Hindlimb muscle (tissue), 1 donor: ENCODE measurements at regions not wholly inside any gene's neighbourhood (a gene's known extent, or its start where the extent isn't known, plus 50 kb on each side); places are given as distances from the start of the nearest gene placed in this dataset.
A peak's percentile ranks its signal among the peaks of the same experiment; 100 is the strongest.

ENCODE experiments used
- DNase-seq: peaks from one replicate; pipeline ENCODE4 v3.0.0-alpha.2; 2013

DNA sequence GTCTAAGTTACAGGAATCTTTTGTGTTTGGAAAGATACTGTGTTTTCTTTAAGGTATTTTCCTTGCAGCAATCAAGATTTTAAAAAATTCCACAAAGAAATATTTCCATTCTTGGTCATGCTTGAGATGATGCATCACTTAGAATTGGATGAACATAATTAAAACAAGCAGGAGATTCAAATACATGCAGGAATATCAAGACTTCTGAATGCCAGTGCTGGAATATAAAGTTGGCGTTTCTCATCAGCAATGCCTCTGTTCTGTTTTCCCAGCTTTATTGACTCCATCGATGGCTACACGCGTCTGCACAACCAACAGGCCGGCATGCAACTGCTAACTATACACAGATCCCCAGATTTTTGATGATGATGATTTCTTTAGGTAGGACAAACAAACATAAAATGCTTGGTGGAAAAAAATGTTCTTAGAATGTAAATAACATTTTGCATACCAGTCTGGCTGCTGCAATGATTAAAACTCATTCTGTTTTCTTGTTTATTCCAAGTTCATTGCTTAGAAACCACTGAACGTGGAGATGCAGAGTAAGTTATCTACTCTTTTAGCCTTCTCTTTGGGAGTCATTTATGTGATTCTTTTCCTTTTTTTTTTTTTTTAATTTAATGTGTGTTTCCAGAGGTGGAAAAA is 91.3 kb upstream of the FAM171A1 start:
- DNase-seq: no peak

DNA sequence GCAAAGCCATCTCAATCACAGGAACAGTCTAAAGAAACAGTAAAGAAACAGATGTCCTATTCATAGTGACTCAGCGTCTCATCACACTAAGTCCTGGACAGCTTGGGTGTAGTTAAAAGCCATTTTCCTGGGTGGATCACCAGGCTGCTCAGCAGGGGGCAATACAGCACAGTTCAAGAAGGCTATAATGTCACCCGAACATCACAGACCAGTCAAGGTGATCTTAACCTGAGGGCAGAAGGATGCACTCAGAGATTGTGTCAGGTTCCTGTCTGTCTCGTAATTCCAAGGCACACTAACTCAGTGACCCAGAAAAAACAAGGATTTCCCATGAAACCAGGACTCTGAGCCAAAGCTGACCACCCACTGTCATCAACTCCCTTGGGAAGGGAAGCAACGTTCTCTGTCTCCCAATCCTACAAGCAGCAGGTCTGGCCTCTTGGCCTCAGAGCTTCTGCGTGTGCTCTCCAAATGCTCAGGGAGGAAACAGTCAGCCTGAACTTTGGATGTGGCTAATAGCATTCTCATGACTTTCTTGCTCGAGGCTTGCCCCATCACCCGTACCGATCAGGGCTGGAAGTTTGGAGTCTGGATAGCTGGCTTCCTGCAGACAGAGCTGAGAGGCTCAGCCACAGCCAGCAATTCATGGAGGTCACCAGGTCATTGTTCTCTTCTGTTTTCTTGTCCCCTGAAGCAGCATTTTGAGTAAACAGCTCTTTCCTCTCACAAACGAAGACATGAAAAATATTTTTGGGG is 90.4 kb upstream of the FAM171A1 start:
- DNase-seq: no peak

DNA sequence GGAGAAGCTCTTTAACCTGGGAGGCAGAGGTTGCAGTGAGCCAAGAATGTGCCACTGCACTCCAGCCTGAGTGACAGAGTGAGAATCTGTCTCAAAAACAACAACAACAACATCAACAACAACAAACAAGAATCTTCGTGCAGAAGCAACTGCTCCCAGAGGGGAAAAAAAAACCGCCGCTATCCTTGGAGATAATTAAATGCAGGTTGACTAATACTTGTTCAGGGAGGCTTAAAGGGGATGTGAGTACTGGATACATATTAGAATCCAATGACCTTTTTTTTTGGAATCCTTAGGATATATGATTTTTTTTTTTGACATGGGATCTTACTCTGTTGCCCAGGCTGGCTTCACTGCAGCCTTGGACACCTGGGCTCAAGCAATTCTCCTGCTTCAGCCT is 89.6 kb upstream of the FAM171A1 start:
- no peak for DNase-seq

DNA sequence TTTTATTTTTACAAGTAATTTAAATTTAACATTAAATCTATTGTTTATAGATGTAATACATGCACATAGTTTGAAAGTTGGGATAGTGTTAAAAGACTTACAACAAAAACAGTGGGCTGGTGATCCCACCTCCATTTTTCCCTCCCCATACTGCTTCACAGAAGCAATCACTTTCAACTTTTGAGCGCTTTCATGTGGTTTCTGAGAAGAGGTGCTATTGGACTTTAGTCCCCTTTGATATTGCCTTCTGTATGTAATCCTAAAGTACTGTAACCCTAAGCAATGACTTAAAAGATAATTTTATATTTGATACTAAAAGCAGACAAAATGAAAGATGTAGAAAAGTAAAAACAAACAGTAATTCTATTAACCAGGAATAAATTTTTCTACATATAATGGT is 88.1 kb upstream of the FAM171A1 start:
- no peak for DNase-seq

DNA sequence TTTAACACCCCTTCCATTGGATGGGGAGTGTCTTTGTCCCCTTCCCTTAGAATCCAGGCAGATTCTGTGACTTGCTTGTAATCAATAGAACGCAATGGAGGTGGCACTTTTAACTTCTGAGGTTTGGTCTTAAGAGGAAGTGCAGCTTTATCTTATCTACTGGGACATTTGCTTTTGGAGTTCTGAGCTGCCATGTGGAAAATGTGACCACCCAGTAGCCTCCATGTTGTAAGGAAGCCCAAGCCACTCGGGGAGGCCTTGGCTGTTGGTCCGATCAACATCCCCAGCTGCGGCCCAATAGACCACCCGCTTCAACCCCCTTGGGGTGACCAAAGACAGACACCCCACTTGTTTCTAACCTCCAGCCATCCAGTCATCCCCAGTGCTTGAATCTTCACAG is 86.3 kb upstream of the FAM171A1 start:
- no peak for DNase-seq

DNA sequence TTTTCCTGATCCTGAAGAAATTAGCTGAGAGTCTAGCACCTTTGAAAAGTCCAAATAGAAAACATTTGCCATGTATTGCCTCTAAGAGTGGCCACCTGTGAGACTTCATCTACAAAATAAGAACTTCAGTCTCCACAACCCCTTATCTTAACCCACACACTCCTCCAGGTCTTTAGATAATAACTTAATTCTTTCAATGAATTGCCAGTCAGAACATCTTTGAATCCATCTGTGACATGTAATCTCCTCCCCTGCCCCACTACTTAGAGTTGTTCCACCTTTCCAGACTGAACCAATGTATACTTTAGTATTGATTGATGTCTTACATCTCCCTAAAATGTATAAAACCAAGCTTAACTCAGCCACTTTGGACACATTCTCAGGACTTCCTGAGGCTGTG is 84.4 kb upstream of the FAM171A1 start:
- DNase-seq: no peak

DNA sequence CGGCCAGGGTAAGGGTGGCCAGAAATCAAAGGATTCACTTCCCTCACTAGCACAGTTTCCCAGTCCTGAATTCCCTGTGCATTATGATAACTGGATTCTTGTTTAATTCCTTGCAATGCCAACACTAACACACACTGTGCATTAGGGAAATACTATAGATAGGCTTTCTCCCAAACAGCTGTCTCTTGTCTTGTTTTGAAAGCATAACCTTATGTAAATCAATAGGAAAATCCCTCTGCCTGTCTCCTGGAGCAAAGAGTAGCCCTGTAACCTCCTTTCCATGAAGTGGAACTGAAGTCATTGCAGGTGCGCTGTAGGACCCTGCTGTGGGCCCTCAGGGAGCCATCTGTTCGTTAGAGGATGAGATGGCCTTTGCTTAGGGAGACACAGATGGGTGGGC is 82.8 kb upstream of the FAM171A1 start:
- DNase-seq: no peak

DNA sequence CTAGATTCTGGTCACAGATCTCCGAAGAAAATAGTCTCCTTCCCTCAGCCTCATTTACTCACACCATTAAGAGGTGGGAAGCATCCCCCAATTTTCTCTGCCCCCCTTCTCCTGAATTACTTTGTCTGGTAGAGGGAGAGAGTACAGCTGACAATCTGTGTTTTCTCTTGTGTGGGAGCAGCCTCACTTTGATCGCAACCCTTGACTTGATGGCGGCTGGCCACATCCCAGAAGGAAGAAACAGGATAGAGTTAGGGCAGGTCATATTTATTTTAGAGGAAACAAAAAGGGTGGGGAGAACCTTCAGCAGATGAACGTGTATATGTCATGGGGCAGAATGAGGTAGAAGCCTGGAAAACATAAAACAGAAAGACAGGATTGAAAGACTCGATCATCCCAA is 82.4 kb upstream of the FAM171A1 start:
- no peak for DNase-seq

DNA sequence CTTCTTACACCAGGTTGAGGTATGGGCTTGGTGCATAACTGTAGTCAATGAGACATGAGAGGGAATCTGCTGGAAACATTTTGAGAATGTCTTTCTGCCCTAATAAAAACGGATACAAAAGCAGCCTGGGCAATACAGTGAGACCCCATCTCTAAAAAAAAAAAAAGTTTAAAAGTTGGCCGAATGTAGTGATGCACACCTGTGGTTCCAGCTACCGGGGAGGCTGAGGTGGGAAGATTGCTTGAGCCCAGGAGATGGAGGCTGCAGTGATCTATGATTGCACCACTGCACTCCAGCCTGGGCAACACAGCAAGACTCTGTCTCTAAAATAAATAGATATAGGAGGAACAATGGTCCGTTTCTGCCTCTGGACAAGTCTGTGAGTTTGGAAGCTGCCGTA is 81.5 kb upstream of the FAM171A1 start:
- no peak for DNase-seq

DNA sequence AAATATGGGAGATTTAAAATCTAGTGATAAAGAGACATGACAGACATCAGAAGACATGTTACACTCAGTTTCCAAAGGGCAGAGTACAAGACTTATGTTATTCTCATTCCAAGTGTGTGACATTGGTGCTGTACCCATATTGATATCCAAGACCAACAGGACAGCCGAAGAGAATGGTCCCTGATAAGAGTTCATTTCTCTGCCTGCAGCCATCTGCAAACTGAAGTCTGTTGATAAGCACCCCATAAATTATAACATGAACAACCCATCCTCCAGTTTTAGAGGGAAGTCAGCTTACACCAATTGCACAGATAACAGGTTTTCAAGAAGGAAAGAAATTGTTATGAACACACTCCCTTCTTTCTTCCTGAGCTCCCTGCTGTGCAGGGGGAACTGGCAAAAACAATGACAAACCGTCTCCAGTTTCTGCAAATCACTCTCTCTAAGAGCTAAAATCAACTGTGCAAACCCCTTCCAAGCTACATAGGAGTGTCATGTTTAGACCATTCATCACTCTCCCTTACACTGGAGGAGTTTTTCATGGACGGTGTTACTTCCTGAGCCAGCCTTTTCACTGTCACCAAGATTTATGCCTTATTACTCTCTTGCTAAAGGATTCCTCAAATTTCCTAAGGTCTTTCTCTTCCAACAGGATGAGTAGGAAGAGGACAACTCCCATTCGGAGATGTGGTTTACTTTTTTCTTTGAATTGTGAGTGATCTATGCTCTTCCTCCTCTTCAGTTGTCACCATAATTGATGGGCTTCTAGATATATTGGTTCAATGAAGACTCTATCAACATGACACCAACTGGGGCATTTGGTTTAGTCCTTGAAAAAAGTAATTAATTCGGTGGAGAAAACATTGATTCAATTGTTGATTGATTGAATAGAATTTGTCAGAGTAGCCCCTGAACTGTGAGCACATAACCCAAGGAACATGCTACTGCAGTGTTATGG is 80.3 kb upstream of the FAM171A1 start:
- DNase-seq: no peak

DNA sequence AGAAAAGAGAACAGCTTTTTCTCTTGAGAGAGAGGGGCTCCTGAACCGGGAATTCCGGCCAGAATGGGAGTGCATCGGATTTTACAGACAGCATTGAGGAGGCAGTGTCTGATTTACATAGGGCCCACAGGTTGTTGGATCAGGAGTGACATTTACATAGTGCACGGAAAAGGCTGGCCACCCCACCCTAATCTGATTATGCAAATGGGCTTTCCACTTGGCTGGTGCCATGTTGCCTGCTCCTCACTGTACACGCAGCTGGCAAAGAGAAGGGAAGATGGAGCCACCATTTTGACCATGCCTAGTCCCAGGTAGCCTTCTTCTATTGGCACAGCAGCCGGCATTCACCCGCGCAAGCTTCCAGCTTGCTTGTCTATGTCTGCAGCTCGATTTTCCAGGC is 77.5 kb upstream of the FAM171A1 start:
- no peak for DNase-seq

DNA sequence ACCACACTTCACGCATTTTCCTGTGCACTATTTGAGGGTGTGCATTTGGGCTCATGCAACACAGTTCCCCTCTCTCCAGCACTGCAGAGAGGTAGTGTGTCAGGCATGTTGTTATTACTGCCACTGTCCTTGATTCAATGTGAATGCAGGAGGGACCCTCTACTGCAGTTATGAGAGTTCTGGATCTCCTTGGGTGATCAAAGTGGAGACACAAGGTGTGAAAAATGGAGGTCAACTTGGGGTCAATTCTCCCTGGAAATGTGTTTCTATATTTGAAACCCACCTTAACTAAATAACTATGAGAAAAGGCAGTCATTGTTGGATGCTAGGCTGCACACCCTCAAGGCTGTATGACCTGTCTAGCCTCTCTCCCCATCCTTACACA is 73.9 kb upstream of the FAM171A1 start:
- DNase-seq: no peak

DNA sequence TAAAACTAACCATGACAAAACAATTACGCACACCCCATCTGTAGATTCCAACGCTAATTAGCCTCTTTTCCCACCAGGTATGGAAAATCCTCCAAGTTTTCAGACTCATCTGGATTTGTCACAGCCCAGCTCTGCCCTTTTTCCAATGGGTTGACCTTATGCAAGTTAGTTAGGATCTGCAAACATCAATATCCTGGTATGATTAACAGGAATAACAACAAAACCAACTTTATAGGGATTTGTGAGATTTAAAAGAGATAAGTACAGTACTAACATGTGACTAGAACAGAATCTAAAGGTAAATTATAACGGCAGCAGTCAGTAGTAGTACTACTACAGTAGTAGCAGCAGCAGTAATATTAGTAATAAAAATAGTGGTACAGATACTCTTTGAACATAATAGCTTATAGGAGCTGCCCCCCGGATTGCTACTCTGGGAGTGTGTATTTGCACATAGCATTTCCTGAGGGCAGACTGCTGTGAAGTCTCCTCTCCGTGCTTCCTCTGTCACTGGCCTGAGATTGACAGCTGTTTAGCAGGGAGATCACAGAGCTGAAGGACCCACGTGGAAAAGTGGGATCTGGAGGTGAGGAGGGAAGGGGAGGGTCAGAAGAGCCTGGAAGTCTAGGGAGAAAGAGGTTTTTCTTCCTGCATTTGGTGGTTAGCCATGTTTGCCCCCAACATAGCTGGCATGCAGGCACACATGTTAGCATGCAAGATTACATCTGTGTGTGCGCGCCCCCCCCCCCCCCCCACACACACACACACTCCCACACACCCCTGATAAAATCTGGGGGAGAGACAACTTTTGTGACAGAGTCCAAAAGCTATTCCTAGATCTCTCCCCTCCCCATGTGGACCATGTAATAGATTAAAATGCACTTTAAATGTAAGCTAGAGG is 73.3 kb upstream of the FAM171A1 start:
- no peak for DNase-seq

DNA sequence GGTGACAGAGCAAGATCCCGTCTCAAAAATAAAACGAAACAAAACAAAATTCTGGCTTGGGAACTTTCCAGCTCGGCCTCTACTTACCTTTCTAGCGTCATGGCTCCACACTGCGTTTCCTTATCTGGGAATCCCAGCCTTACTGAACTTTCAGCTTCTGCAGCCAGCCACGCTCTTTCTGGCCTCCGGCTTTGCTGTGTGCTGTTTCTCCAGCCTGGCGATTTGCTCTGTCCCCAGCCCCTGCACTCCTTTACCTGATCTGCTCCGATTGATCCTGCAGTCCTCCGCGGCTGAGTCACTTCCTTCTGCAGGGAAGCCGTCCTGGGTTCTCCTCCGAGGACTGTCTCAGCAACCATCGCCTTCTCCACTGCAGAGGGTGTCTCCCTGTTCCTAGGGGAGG is 71.0 kb upstream of the FAM171A1 start:
- DNase-seq: no peak

DNA sequence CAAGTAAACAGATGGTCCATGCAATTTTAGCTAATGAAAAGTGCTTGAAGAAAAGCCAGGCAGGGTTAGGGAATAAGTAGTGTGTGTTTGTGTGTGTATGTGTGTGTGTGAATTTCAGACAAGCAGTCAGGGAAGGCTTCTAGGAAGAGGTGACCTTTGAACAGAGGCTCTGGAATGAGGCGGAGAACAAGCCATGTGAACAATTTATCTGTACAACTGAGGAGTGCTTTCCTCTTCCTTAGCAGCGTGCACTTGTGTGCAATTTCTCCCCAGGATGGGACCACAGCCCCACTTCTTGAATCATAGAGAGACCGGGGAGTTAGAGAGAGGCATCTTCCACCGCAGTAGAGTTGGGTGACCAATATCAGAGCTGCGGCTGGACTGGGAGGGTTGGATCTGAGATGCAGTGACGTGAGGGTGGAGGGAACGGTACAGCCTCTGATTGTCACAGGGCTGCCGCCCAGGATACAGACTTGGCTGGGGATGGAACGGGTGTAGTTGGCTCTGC is 69.2 kb upstream of the FAM171A1 start:
- no peak for DNase-seq

DNA sequence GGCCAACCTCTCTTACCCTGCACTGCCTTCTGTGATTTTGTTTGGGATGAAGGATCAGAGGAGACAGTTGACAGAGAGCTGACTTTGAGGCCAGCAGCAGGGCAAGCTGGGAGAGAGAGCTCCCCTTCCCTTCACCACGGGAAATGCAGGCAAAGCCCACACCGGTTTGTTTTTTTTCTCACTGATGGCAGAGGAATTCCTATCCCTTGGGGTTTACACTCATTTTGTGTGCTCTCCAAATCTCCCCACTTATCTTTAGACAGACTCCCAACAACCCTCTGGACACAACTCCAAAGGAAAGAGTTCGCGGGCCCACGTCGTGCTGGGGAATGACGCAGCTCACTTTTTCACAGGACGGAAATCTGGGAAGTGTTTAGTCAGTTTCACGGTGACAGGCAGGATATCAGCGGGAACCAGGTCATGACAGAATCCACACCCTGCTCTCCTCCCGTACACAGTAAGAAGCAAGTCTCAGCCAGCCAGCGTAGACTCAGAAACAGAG is 68.3 kb upstream of the FAM171A1 start:
- peak; percentile 21 for DNase-seq

DNA sequence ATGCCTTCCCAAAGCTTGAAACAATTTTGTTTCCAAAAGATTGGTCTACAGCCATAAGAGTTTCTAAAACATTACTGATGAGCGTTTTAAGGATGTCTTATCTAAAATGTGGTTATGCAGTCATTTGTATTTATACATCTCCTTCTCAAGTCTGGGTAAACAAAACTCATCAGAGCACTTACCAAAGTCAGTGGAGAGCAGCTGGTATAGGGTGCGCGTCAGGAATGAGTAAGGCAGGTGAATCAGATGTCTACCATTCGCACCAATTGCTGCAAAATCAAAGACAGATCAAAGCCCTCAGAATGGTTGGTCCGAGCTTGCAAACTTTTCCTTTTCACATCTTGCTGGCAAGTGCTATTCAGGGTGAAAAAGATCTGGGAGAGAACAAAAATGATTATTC is 65.6 kb upstream of the FAM171A1 start:
- no peak for DNase-seq

DNA sequence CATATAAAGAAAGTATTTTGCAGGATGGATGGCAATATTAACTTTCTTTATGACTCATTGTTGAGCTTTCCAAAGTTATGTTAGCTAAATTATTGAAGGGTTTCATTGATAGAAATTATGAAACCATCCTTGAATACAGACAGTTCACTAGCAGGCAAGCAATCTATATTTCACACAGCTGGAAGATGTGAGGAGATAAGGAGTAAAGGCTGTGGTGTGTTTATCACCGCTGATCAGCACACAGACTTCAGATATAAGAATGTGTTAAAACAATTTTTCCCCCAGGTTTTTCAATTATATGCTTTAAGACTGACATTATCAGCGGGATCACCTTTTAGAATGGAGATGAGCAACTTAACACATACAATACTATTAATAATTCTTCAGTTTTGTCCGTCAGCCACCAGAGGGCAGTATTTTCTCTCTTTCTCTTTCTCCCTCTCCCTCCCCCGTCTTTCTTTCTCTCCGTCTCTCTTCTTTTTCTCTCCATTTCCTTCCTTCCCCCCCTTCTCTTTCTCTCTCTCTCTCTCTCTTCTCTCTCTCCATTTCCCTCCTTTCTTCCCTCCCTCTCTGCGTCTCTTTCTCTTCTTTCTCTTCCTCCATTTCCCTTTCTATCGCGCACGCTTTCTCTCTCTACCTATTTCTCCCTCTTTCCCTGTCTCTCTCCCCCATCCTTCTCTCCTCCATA is 62.9 kb upstream of the FAM171A1 start:
- DNase-seq: peak; percentile 73

DNA sequence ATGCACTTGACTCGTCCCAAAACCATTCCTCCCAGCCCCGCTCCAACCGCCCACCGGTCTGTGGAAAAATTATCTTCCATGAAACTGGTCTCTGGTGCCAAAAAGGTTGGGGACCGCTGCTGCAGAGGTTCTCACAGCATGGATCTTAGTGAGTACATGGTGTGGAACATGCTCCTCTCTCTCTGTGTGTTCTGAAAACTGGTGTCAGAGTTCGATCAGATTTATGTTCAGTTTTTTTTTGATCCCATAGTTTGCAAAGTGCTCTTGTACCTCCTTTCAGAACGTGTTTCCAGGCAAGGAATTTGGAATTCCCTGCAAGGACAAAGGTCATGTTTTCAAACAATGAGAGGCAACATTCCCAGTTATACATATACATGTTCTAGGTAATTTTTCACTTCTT is 61.2 kb upstream of the FAM171A1 start:
- no peak for DNase-seq

DNA sequence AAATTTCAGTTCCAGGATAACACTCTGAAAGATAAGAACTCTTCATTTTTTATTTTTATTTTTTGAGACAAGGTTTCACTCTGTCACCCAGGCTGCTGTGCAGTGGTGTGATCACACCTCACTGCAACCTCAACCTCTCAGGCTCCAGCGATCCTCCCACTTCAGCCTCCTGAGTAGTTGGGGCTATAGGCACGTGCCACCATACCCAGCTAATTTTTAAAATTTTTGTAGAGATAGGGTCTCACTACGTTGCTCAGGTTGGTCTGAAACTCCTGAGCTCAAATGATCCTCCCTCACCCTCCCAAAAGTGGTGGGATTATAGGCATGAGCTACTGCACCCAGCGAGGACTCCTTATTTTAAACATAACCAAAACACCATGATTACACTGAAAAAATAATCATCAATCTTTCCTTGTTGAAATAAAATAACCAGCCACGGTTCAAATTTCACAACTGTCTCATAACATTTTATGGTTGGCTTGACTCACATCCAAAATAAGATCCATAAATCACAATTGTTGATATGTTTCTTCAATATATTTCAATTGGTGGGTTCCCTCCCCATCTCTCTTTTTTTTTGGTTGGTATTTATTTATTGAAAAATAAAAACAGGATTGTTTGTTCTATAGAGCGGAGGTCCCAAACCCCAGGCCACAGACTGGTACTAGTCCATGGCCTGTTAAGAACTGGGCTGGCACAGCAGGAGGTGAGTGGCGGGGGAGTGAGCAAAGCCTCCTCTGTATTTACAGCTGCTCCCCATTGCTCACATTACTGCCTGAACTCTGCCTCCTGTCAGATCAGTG is 60.1 kb upstream of the FAM171A1 start:
- DNase-seq: no peak
